ENCODE measurements at regions not wholly inside any gene's neighbourhood (a gene's known extent, or its start where the extent isn't known, plus 50 kb on each side); places are given as distances from the start of the nearest gene placed in this dataset.

DNA sequence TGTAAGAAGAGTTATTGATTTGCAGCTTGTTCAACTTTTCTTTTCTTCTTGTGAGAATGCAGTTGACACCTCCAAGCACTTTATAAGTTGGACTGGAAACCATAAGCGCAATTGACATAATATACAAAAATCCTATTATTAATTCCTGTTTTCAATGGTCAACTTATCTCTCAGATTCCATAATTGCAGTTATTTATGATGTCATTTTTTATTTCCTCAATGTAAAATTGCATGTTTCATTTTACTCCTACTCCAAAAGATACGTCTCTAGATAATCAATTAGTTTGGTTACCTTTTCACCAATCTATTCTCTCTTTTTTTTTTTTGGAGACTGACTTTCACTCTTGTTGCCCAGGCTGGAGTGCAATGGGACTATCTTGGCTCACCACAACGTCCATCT lies 1416.1 kb upstream of the CDH6 start:
- no peak for TF ChIP-seq CTCF (IDR thresholded peaks at IDR 0.05)
- TF ChIP-seq POLR2A (IDR thresholded peaks at IDR 0.05): no peak

All from ovary (tissue), 3 donors.